GM21737 (cell line): ENCODE measurements at regions not wholly inside any gene's neighbourhood (a gene's known extent, or its start where the extent isn't known, plus 50 kb on each side); places are given as distances from the start of the nearest gene placed in this dataset.
"Not testable (repeated sequence)": the region's sequence is repeated elsewhere in the genome, so short reads cannot be mapped to it uniquely, and the experiment has no call there.

Experiments used
- ATAC-seq: cut with Tn5 transposase; IDR thresholded peaks from one replicate; pipeline ENCODE4 v1.9.1; 2021; ENCODE audit warnings: mild to moderate bottlenecking, moderate library complexity; ENCODE audit not compliant: unreplicated experiment

GRCh38 chr2:184993746-184994145 lies 395.4 kb downstream of the ZNF804A start:
- ATAC-seq, result no peak

GRCh38 chr2:185006481-185006880 lies 408.2 kb downstream of the ZNF804A start:
- no peak for ATAC-seq

GRCh38 chr2:185012643-185013042 lies 414.3 kb downstream of the ZNF804A start:
- no peak for ATAC-seq

- no peak for ATAC-seq
Measured at GRCh38 chr2:185014076-185014475, 415.7 kb downstream of the ZNF804A start.

- ATAC-seq, result not testable (repeated sequence)
Measured at GRCh38 chr2:185025891-185026290, 427.6 kb downstream of the ZNF804A start.

GRCh38 chr2:185035906-185036305 lies 437.6 kb downstream of the ZNF804A start:
- ATAC-seq, result no peak

GRCh38 chr2:185044323-185044874 lies 446.1 kb downstream of the ZNF804A start:
- no peak for ATAC-seq

- ATAC-seq, result no peak
Measured at GRCh38 chr2:185050804-185051203, 452.5 kb downstream of the ZNF804A start.

GRCh38 chr2:185063761-185064160 lies 465.4 kb downstream of the ZNF804A start:
- no peak for ATAC-seq

- ATAC-seq, result no peak
Measured at GRCh38 chr2:185066128-185066527, 467.8 kb downstream of the ZNF804A start.

GRCh38 chr2:185069107-185069506 lies 470.8 kb downstream of the ZNF804A start:
- no peak for ATAC-seq

- no peak for ATAC-seq
Measured at GRCh38 chr2:185074156-185074555, 475.8 kb downstream of the ZNF804A start.

- no peak for ATAC-seq
Measured at GRCh38 chr2:185082749-185083148, 484.4 kb downstream of the ZNF804A start.

GRCh38 chr2:185108588-185108987 lies 510.3 kb downstream of the ZNF804A start:
- ATAC-seq, result no peak

- no peak for ATAC-seq
Measured at GRCh38 chr2:185127412-185127811, 529.1 kb downstream of the ZNF804A start.

- no peak for ATAC-seq
Measured at GRCh38 chr2:185128346-185128745, 530.0 kb downstream of the ZNF804A start.

GRCh38 chr2:185128996-185129395 lies 530.7 kb downstream of the ZNF804A start:
- no peak for ATAC-seq

- ATAC-seq, result no peak
Measured at GRCh38 chr2:185130685-185131084, 532.4 kb downstream of the ZNF804A start.

- ATAC-seq, result no peak
Measured at GRCh38 chr2:185132501-185133041, 534.2 kb downstream of the ZNF804A start.

GRCh38 chr2:185137700-185138099 lies 539.4 kb downstream of the ZNF804A start:
- no peak for ATAC-seq

- ATAC-seq, result no peak
Measured at GRCh38 chr2:185142677-185143076, 544.3 kb downstream of the ZNF804A start.

- no peak for ATAC-seq
Measured at GRCh38 chr2:185144159-185144919, 546.0 kb downstream of the ZNF804A start.
